ENCODE measurements at regions not wholly inside any gene's neighbourhood (a gene's known extent, or its start where the extent isn't known, plus 50 kb on each side); places are given as distances from the start of the nearest gene placed in this dataset.

- no peak overlapping the region for H3K4me2 ChIP-seq (ENCODE audit: low read depth, low read length, poor library complexity, severe bottlenecking)
- H3F3A ChIP-seq (ENCODE audit: insufficient read depth), result no peaks in the 10 kb centered on the region
- no peaks in the 10 kb centered on the region for H3K79me2 ChIP-seq (ENCODE audit: insufficient read depth, low read length)
- no peak for TF ChIP-seq CTCF (IDR thresholded peaks at IDR 0.05; ENCODE audit: insufficient read depth, low read length, poor library complexity, severe bottlenecking)
- no peak for TF ChIP-seq EZH2phosphoT487 (conservative IDR thresholded peaks at IDR 0.05; ENCODE audit: low read length)
- no peak overlapping the region for H3K27ac ChIP-seq (ENCODE audit: low read depth, low read length)
- H3K27me3 ChIP-seq (ENCODE audit: low read length), result no peaks in the 10 kb centered on the region
- H3K4me3 ChIP-seq (ENCODE audit: insufficient read depth, low read length, poor library complexity, severe bottlenecking), result no peak overlapping the region
- no peaks in the 10 kb centered on the region for H4K20me1 ChIP-seq (ENCODE audit: low read depth, low read length)
- H3K36me3 ChIP-seq (ENCODE audit: low read length), result no peaks in the 10 kb centered on the region
- H2AFZ ChIP-seq (ENCODE audit: low read depth, low read length, severe bottlenecking), result no peak overlapping the region
- no peaks in the 10 kb centered on the region for H3K9me2 ChIP-seq (replicated peaks; ENCODE audit: insufficient read depth, low read length)
- H3K9me3 ChIP-seq (ENCODE audit: insufficient read depth, low read length), result no peaks in the 10 kb centered on the region
- no peak overlapping the region for H3K9ac ChIP-seq (ENCODE audit: low read length)
Observed at GRCh38 chr1:73500154-73500553, 697.8 kb downstream of the LRRIQ3 start.

GRCh38 chr1:73499671-73500070 is 698.3 kb downstream of the LRRIQ3 start:
- Histone ChIP-seq H4K20me1 (ENCODE audit: low read depth, low read length) (no peaks in the 10 kb centered on the region), H3K4me2 (ENCODE audit: low read depth, low read length, poor library complexity, severe bottlenecking) (no peak overlapping the region), H3K36me3 (ENCODE audit: low read length) (no peaks in the 10 kb centered on the region), H3K79me2 (ENCODE audit: insufficient read depth, low read length) (no peaks in the 10 kb centered on the region), H3K4me3 (ENCODE audit: insufficient read depth, low read length, poor library complexity, severe bottlenecking) (no peak overlapping the region), H3K9ac (ENCODE audit: low read length) (no peak overlapping the region), H3K27ac (ENCODE audit: low read depth, low read length) (no peak overlapping the region), H3K9me2 (replicated peaks; ENCODE audit: insufficient read depth, low read length) (no peaks in the 10 kb centered on the region), H3K9me3 (ENCODE audit: insufficient read depth, low read length) (no peaks in the 10 kb centered on the region), H3K27me3 (ENCODE audit: low read length) (no peaks in the 10 kb centered on the region), H2AFZ (ENCODE audit: low read depth, low read length, severe bottlenecking) (no peak overlapping the region), H3F3A (ENCODE audit: insufficient read depth) (no peaks in the 10 kb centered on the region)
- no peak for TF ChIP-seq CTCF (IDR thresholded peaks at IDR 0.05; ENCODE audit: insufficient read depth, low read length, poor library complexity, severe bottlenecking)
- TF ChIP-seq EZH2phosphoT487 (conservative IDR thresholded peaks at IDR 0.05; ENCODE audit: low read length), result no peak

DNA sequence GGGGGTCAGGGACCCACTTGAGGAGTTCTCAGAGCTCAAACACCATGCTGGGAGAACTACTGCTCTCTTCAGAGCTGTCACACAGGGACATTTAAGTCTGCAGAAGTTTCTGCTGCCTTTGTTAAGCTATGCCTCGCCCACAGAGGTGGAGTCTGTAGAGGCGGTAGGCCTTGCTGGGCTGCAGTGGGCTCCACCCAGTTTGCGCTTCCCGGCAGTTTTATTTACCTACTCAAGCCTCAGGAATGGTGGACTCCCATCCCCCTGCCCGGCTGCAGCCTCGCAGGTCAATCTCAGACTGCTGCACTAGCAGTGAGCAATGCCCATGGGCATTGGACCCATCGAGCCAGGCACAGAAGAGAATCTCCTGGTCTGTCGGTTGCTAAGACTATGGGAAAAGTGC is 706.4 kb downstream of the LRRIQ3 start:
- no peaks in the 10 kb centered on the region for H3K9me2 ChIP-seq (replicated peaks; ENCODE audit: insufficient read depth, low read length)
- H3F3A ChIP-seq (ENCODE audit: insufficient read depth), result no peaks in the 10 kb centered on the region
- H4K20me1 ChIP-seq (ENCODE audit: low read depth, low read length), result no peaks in the 10 kb centered on the region
- H3K9ac ChIP-seq (ENCODE audit: low read length), result no peak overlapping the region
- H3K9me3 ChIP-seq (ENCODE audit: insufficient read depth, low read length), result no peaks in the 10 kb centered on the region
- no peaks in the 10 kb centered on the region for H3K36me3 ChIP-seq (ENCODE audit: low read length)
- TF ChIP-seq CTCF (IDR thresholded peaks at IDR 0.05; ENCODE audit: insufficient read depth, low read length, poor library complexity, severe bottlenecking), result no peak
- TF ChIP-seq EZH2phosphoT487 (conservative IDR thresholded peaks at IDR 0.05; ENCODE audit: low read length), result no peak
- no peak overlapping the region for H3K4me3 ChIP-seq (ENCODE audit: insufficient read depth, low read length, poor library complexity, severe bottlenecking)
- H3K4me2 ChIP-seq (ENCODE audit: low read depth, low read length, poor library complexity, severe bottlenecking), result no peak overlapping the region
- no peaks in the 10 kb centered on the region for H3K79me2 ChIP-seq (ENCODE audit: insufficient read depth, low read length)
- no peak overlapping the region for H3K27ac ChIP-seq (ENCODE audit: low read depth, low read length)
- H3K27me3 ChIP-seq (ENCODE audit: low read length), result no peaks in the 10 kb centered on the region
- H2AFZ ChIP-seq (ENCODE audit: low read depth, low read length, severe bottlenecking), result no peak overlapping the region
